HG03039 (cell line): ENCODE measurements at regions not wholly inside any gene's neighbourhood (a gene's known extent, or its start where the extent isn't known, plus 50 kb on each side); places are given as distances from the start of the nearest gene placed in this dataset.
"Not testable (repeated sequence)": the region's sequence is repeated elsewhere in the genome, so short reads cannot be mapped to it uniquely, and the experiment has no call there.

ENCODE experiments used
- ATAC-seq: cut with Tn5 transposase; IDR thresholded peaks from one replicate; pipeline ENCODE4 v1.9.1; 2021; ENCODE audit warnings: mild to moderate bottlenecking, moderate library complexity; ENCODE audit not compliant: unreplicated experiment

- no peak for ATAC-seq
These were observed 1139.6 kb upstream of the LRRTM3 start for GRCh38 chr10:65786279-65786678.

GRCh38 chr10:65787571-65787970, 1138.3 kb upstream of the LRRTM3 start:
- no peak for ATAC-seq

GRCh38 chr10:65788271-65788670, 1137.6 kb upstream of the LRRTM3 start:
- ATAC-seq = no peak

- no peak for ATAC-seq
These were observed 1133.9 kb upstream of the LRRTM3 start for GRCh38 chr10:65791979-65792378.

GRCh38 chr10:65793738-65794425, 1132.0 kb upstream of the LRRTM3 start:
- ATAC-seq = no peak

GRCh38 chr10:65794861-65795260, 1131.0 kb upstream of the LRRTM3 start:
- ATAC-seq = not testable (repeated sequence)

GRCh38 chr10:65796472-65796871, 1129.4 kb upstream of the LRRTM3 start:
- ATAC-seq = no peak

GRCh38 chr10:65798133-65798532, 1127.7 kb upstream of the LRRTM3 start:
- peak; percentile 48 for ATAC-seq

GRCh38 chr10:65802391-65802790, 1123.4 kb upstream of the LRRTM3 start:
- ATAC-seq = no peak

GRCh38 chr10:65805511-65805910, 1120.3 kb upstream of the LRRTM3 start:
- ATAC-seq = no peak

- ATAC-seq = no peak
These were observed 1119.8 kb upstream of the LRRTM3 start for GRCh38 chr10:65805993-65806392.

- no peak for ATAC-seq
These were observed 1117.0 kb upstream of the LRRTM3 start for GRCh38 chr10:65808687-65809333.

GRCh38 chr10:65811931-65812525, 1113.8 kb upstream of the LRRTM3 start:
- ATAC-seq = no peak

- ATAC-seq = no peak
These were observed 1109.3 kb upstream of the LRRTM3 start for GRCh38 chr10:65816536-65816935.

- ATAC-seq = no peak
These were observed 1106.8 kb upstream of the LRRTM3 start for GRCh38 chr10:65818990-65819389.

GRCh38 chr10:65827359-65827758, 1098.5 kb upstream of the LRRTM3 start:
- ATAC-seq = no peak

- ATAC-seq = no peak
These were observed 1087.0 kb upstream of the LRRTM3 start for GRCh38 chr10:65838811-65839210.

GRCh38 chr10:65843203-65843602, 1082.6 kb upstream of the LRRTM3 start:
- no peak for ATAC-seq

GRCh38 chr10:65845916-65846315, 1079.9 kb upstream of the LRRTM3 start:
- ATAC-seq = no peak

- ATAC-seq = no peak
These were observed 1079.3 kb upstream of the LRRTM3 start for GRCh38 chr10:65846541-65846940.

- no peak for ATAC-seq
These were observed 1078.9 kb upstream of the LRRTM3 start for GRCh38 chr10:65846949-65847348.
